IPS DF 6.9 (cell line): ENCODE measurements at regions not wholly inside any gene's neighbourhood (a gene's known extent, or its start where the extent isn't known, plus 50 kb on each side); places are given as distances from the start of the nearest gene placed in this dataset.

Source experiments
- DNase-seq: peaks from one replicate; pipeline ENCODE4 v3.0.0-alpha.2; 2013; ENCODE audit warnings: low read depth, low spot score
- H3K27ac ChIP-seq: one replicate; pipeline ENCODE4 v1.5.1; 2013; ENCODE audit warnings: low read length, control low read depth
- H3K27me3 ChIP-seq: 2 replicates; pipeline ENCODE4 v1.6.1; 2013; ENCODE audit warnings: mild to moderate bottlenecking, low read length; ENCODE audit not compliant: control insufficient read depth, insufficient read depth
- H3K36me3 ChIP-seq: 2 replicates; pipeline ENCODE4 v1.6.1; 2013; ENCODE audit warnings: low read length; ENCODE audit not compliant: control insufficient read depth, insufficient read depth
- H3K4me1 ChIP-seq: 2 replicates; pipeline ENCODE4 v1.6.1; 2013; ENCODE audit warnings: low read length; ENCODE audit not compliant: control insufficient read depth, insufficient read depth
- H3K4me3 ChIP-seq: 2 replicates; pipeline ENCODE4 v1.5.1; 2013; ENCODE audit warnings: mild to moderate bottlenecking, low read length
- H3K9me3 ChIP-seq: 2 replicates; pipeline ENCODE4 v1.6.1; 2013; ENCODE audit warnings: low read length, inconsistent platforms; ENCODE audit not compliant: control insufficient read depth, insufficient read depth
- WGBS: extraction: QIAGEN DNeasy Blood & Tissue Kit; methylation state at CpG from one replicate; pipeline ENCODE4 v1.1.7; 2013; ENCODE audit warnings: mixed read lengths, missing lambda C conversion rate; ENCODE audit not compliant: insufficient read length, insufficient coverage; 5-methylcytosine and 5-hydroxymethylcytosine counted together

DNA sequence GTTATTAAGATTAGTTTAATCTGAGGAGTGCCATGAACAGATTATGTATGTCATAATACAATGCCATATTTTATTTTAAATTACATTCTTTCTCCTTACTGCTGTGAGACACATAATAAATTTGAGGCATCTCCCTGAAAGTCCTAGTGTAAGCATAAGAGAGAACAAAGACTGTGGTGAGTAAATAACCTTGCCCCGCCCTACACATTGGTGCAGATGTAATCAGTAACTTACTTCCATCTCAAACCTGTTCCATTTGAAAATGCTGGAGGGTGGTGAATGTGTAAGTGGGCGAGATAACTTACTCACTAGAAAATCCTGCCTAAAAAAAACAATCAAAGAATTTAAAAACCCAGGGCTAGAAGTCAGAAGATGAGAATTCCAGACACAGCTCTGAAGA is 338.1 kb upstream of the SLIT2 start:
- WGBS = no CpG with 5 or more reads among the region's 2 CpGs
- no peak for DNase-seq
- H3K27ac ChIP-seq = no peak overlapping the region

DNA sequence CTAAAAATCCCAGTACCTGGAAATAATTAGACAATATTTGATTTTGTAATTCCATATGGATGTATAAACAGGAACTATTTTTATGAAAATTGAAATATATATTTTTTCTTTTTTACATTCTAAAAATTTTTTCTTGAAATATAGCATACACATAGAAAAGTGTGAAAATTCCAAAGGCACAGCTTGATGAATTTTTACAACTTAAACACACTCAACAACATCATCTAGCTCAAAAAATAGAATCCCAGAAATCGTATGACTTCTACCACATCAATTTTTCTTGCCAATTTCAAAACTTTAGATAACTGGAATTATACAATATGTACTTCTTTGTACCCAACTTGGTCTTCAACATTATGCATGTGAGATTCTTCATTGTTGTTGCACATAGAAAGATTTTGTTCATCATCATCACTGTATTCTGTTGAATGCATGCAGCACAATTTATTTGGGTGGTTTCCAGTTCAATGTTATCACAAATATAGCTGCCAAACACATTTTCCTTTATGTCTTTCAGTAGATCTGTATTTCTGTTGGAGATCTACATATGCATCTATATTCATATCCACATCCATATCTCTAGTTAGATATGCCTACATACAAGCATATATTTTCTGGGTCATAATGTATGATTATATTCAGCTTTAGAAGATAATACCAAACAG is 340.7 kb upstream of the SLIT2 start:
- DNase-seq = no peak
- no peaks in the 10 kb centered on the region for H3K36me3 ChIP-seq
- H3K27me3 ChIP-seq = no peaks in the 10 kb centered on the region
- H3K9me3 ChIP-seq = no peaks in the 10 kb centered on the region
- no peak overlapping the region for H3K4me3 ChIP-seq
- no peak overlapping the region for H3K27ac ChIP-seq
- H3K4me1 ChIP-seq = no peaks in the 10 kb centered on the region
- WGBS = 100% methylated on average over 1 of the region's 1 CpG

More for the DNA sequence above, 338.1 kb upstream of the SLIT2 start:
- H3K36me3 ChIP-seq = no peaks in the 10 kb centered on the region
- H3K4me3 ChIP-seq = no peak overlapping the region
- H3K4me1 ChIP-seq = no peaks in the 10 kb centered on the region
- no peaks in the 10 kb centered on the region for H3K9me3 ChIP-seq
- no peaks in the 10 kb centered on the region for H3K27me3 ChIP-seq

DNA sequence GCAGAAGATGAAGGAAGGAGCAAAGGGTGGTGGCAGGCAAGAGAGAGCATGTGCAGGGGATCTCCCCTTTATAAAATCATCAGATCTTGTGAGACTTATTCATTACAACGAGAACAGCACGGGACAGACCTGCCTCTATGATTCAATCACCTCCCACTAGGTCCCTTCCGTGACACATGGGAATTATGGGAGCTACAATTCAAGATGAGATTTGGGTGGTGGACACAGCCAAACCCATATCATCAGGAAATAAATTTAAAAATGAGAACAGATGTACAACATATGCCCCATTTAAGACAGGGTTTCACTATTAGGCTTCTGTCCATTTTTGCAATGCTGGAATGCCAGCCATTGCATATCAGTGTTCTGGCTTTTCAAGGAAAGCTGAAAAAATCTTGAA is 346.7 kb upstream of the SLIT2 start:
- H3K4me3 ChIP-seq = no peak overlapping the region
- no peaks in the 10 kb centered on the region for H3K4me1 ChIP-seq
- H3K27me3 ChIP-seq = no peaks in the 10 kb centered on the region
- no peaks in the 10 kb centered on the region for H3K36me3 ChIP-seq
- H3K9me3 ChIP-seq = no peaks in the 10 kb centered on the region
- no peak for DNase-seq
- WGBS = no CpG with 5 or more reads among the region's 3 CpGs
- H3K27ac ChIP-seq = no peak overlapping the region

DNA sequence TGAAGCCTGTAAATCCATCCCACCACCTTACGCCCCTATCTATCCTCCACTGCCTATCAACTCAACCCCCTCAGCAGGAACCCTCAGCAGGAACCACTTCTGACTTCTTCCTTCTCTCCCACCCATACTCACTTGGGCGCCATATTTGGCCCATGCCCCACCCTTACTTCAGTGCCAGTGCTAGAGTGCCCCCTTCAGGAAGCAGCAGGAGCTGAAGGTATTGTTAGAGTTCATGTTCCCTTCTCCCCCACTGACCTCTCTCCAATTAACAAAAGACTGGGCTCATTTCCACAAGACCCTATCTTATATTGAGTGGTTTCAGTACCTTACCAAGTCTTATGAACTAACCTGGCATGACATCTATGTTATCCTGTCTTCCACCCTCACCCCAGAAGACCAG is 363.1 kb upstream of the SLIT2 start:
- Histone ChIP-seq H3K9me3 (no peaks in the 10 kb centered on the region), H3K4me3 (no peak overlapping the region), H3K36me3 (no peaks in the 10 kb centered on the region), H3K27ac (no peak overlapping the region), H3K27me3 (no peaks in the 10 kb centered on the region), H3K4me1 (no peaks in the 10 kb centered on the region)
- no CpG with 5 or more reads among the region's 2 CpGs for WGBS
- DNase-seq = no peak

DNA sequence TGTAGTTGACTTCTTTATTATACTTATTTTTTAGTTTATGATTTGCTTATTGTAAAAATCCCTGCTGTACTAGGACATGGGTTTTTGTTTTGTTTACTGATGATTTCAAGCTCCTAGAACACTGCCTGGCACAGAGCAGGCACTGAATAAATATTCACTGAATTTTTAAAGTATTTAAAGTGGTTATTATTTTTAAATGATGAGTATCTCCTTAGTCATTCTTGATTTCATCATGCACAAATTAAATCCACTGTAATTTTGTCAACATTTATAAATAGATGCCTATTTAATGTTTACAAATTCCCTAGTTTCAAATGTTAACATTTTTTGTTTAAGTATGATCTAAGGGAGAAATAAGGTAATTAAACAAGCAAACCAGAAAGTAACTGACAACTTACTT is 367.9 kb upstream of the SLIT2 start:
- Histone ChIP-seq H3K27ac (no peak overlapping the region), H3K9me3 (no peaks in the 10 kb centered on the region), H3K4me1 (no peaks in the 10 kb centered on the region), H3K4me3 (no peak overlapping the region), H3K27me3 (no peaks in the 10 kb centered on the region), H3K36me3 (no peaks in the 10 kb centered on the region)
- DNase-seq = no peak

DNA sequence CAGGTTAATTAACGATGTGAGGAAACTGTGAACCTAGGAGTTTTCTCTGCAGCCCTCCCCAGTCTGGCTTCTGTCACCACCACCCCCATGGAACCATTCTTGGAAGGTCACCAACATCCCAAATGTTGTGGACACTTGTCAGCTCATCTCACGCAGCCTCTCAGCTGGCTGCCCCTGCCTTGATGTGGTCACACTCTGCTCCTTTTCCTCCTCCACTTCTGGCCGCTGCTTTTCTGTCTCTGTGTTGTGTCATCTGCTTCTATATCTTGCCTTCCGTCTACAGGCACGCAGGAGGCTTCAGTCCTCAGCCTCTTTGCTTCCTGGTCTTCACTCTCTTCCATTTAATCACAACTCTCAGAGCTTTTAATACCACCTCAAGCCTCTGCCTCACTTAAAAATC is 371.5 kb upstream of the SLIT2 start:
- no peaks in the 10 kb centered on the region for H3K27me3 ChIP-seq
- no peak overlapping the region for H3K27ac ChIP-seq
- H3K4me1 ChIP-seq = no peaks in the 10 kb centered on the region
- H3K4me3 ChIP-seq = no peak overlapping the region
- H3K9me3 ChIP-seq = no peaks in the 10 kb centered on the region
- WGBS = no CpG with 5 or more reads among the region's 5 CpGs
- H3K36me3 ChIP-seq = no peaks in the 10 kb centered on the region
- DNase-seq = no peak

DNA sequence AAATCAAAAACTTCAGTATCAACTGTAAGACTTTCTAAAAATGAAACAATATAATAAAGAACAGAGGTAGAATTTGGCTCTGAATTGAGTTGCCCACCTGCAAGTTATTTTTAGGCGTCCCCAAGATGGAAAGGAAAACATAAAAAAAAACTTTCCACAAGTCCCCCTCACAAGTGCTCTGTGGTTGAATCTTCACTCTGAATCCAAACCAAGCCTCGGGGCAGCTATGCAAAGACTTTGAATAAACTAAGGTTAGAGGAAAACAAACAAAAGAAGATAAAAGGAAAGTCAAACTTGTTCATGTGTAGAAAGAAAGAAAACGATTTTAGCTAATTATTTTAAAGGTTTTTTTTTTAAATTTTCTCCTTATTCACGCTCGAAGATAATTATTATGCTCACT is 372.4 kb upstream of the SLIT2 start:
- no peak overlapping the region for H3K4me3 ChIP-seq
- DNase-seq = no peak
- no peaks in the 10 kb centered on the region for H3K36me3 ChIP-seq
- no peaks in the 10 kb centered on the region for H3K9me3 ChIP-seq
- WGBS = no CpG with 5 or more reads among the region's 5 CpGs
- no peaks in the 10 kb centered on the region for H3K4me1 ChIP-seq
- H3K27me3 ChIP-seq = no peaks in the 10 kb centered on the region
- H3K27ac ChIP-seq = no peak overlapping the region

DNA sequence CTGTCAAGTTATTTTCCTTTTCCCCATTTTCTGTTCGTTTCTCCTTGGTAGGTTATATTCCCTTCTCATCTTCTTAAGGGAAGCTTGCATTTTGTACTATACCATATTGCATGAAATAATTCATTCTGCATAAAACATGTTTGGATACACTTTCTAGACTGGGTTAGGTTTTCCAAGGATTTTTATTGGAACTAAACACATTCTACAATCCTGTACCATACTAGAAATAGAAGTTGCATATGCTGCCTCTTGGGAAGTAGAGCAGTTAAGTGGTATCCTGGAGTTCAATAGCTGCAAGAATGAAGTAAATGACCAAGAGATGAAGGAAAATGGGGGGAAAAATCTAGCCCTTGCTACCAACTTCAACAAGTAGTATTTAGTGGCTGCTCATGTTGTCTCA is 393.7 kb upstream of the SLIT2 start:
- no peak for DNase-seq
- Histone ChIP-seq H3K4me1 (no peaks in the 10 kb centered on the region), H3K4me3 (no peak overlapping the region), H3K27ac (no peak overlapping the region), H3K9me3 (no peaks in the 10 kb centered on the region), H3K36me3 (no peaks in the 10 kb centered on the region), H3K27me3 (no peaks in the 10 kb centered on the region)
- no CpG with 5 or more reads among the region's 1 CpG for whole genome bisulfite sequencing

DNA sequence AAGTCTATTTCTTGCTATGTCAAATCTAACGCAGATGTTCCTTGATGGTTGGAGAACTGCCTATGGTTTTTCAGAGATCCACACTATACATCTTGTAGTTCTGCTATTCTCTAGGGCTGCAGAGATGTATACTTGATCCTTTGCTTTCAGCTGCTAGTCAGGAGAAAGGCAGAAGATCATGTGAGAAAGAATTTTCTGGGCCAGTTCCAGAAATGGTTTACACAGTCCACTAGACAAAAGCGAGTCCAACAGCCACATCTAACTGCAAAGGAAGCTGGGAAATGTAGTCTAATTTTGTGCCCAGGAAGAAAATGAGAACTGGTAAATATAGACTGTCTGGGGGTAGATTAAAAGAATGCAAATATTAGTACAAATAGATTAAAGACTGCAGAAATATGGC is 394.3 kb upstream of the SLIT2 start:
- H3K4me3 ChIP-seq = no peak overlapping the region
- H3K27ac ChIP-seq = no peak overlapping the region
- no peaks in the 10 kb centered on the region for H3K4me1 ChIP-seq
- H3K27me3 ChIP-seq = no peaks in the 10 kb centered on the region
- no CpG with 5 or more reads among the region's 2 CpGs for WGBS
- DNase-seq = no peak
- no peaks in the 10 kb centered on the region for H3K36me3 ChIP-seq
- H3K9me3 ChIP-seq = no peaks in the 10 kb centered on the region

DNA sequence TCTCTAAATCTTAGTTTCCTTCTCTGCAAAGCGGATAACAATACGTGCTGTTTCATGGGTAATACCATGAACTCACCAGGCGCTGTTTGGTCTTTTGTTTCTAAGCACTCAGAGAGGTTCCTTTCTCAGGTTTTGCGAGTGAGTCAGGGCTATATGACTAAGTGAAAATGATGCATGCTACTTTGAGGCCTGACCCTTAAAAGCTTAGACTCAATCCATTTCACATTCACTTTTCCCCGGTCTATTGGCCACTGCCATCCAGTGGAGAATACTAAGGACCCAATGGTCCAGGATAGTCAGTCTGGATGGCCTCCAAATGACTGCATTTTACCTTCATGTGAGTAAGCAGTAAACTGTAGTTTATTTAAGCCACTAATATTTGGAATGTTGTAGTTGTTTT is 400.8 kb upstream of the SLIT2 start:
- WGBS = no CpG with 5 or more reads among the region's 5 CpGs
- no peaks in the 10 kb centered on the region for H3K9me3 ChIP-seq
- no peak for DNase-seq
- H3K27ac ChIP-seq = no peak overlapping the region
- no peak overlapping the region for H3K4me3 ChIP-seq
- H3K4me1 ChIP-seq = no peaks in the 10 kb centered on the region
- no peaks in the 10 kb centered on the region for H3K27me3 ChIP-seq
- H3K36me3 ChIP-seq = no peaks in the 10 kb centered on the region

DNA sequence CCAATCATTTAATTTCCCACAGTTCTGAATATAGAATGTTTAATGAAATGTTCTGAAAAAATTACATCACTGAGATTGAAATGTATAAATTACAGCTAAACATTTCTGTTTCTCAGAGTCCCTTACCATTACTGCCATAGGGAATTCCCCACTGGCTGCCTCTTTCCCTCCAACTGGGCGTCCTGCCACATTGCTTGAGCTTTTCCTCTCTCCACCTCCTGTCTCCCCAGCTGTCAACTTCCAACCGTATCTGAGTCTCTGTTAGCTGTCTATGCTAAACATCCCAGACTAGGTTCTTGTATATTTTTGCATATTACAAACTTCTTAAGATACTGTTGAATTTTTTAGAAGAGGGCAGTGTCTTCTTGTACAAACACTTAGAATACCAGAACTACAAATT is 407.3 kb upstream of the SLIT2 start:
- H3K36me3 ChIP-seq = no peaks in the 10 kb centered on the region
- DNase-seq = no peak
- no CpG with 5 or more reads among the region's 2 CpGs for WGBS
- H3K9me3 ChIP-seq = no peaks in the 10 kb centered on the region
- no peak overlapping the region for H3K27ac ChIP-seq
- H3K4me1 ChIP-seq = no peaks in the 10 kb centered on the region
- H3K27me3 ChIP-seq = no peaks in the 10 kb centered on the region
- no peak overlapping the region for H3K4me3 ChIP-seq
